Large intestine (tissue), 3 donors: ENCODE measurements at regions not wholly inside any gene's neighbourhood (a gene's known extent, or its start where the extent isn't known, plus 50 kb on each side); places are given as distances from the start of the nearest gene placed in this dataset.
A peak's percentile ranks its signal among the peaks of the same experiment; 100 is the strongest.
"Not testable (repeated sequence)": the region's sequence is repeated elsewhere in the genome, so short reads cannot be mapped to it uniquely, and the experiment has no call there.

Experiments
- DNase-seq, 2 donors: peaks; one replicate each; pipeline versions ENCODE4 v3.0.0 to v3.0.0-alpha.2; 2013
- H3K27ac ChIP-seq: one replicate; pipeline ENCODE4 v1.5.1; 2013; ENCODE audit warnings: low read length
- H3K27me3 ChIP-seq: 2 replicates; pipeline ENCODE4 v1.6.1; 2013; ENCODE audit warnings: low read length; ENCODE audit not compliant: control insufficient read depth, insufficient read depth
- H3K36me3 ChIP-seq: 2 replicates; pipeline ENCODE4 v1.6.1; 2013; ENCODE audit warnings: low read length; ENCODE audit not compliant: control insufficient read depth, insufficient read depth
- H3K4me1 ChIP-seq: one replicate; pipeline ENCODE4 v1.6.1; 2013; ENCODE audit warnings: low read length; ENCODE audit not compliant: control insufficient read depth, insufficient read depth
- H3K4me3 ChIP-seq: one replicate; pipeline ENCODE4 v1.5.1; 2013; ENCODE audit warnings: low read length
- H3K9me3 ChIP-seq: one replicate; pipeline ENCODE4 v1.6.1; 2013; ENCODE audit warnings: mild to moderate bottlenecking, low read depth, low read length, moderate library complexity; ENCODE audit not compliant: control insufficient read depth
- WGBS: methylation state at CpG from one replicate; pipeline ENCODE4 v1.1.5; 2013; ENCODE audit warnings: low lambda C conversion rate; ENCODE audit not compliant: insufficient coverage; 5-methylcytosine and 5-hydroxymethylcytosine counted together

DNA sequence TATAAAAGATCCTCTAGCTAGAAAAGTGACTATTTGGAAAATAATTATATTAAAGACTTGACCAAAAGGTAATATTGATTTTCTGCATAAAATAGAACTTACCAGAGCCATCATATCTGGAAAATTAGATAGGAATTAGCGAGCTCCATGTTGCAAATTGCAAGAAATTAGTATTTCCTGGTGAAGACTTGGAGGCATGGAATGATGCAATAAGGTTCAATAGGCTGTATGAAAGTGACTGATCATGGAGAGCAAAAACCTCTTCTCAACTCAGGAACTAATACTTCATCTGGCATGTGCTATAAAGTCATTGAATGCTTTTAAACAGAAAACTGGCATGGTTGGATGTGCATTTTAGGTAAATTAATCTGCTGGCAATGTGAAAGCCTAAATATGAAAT, 66.3 kb upstream of the UFM1 start:
- H3K4me3 ChIP-seq, result no peak overlapping the region
- no peak for DNase-seq
- no peaks in the 10 kb centered on the region for H3K36me3 ChIP-seq
- no peaks in the 10 kb centered on the region for H3K27me3 ChIP-seq
- H3K4me1 ChIP-seq, result no peaks in the 10 kb centered on the region
- no peak overlapping the region for H3K27ac ChIP-seq
- WGBS, result 80% methylated on average over 1 of the region's 1 CpG
- H3K9me3 ChIP-seq, result no peaks in the 10 kb centered on the region

- H3K4me1 ChIP-seq, result no peaks in the 10 kb centered on the region
- H3K27ac ChIP-seq, result no peak overlapping the region
- peak in 1 of 2 donors; percentile 2 for DNase-seq
- WGBS, result no CpG with 5 or more reads among the region's 2 CpGs
- H3K36me3 ChIP-seq, result no peaks in the 10 kb centered on the region
- no peaks in the 10 kb centered on the region for H3K27me3 ChIP-seq
- no peaks in the 10 kb centered on the region for H3K9me3 ChIP-seq
- no peak overlapping the region for H3K4me3 ChIP-seq
These were observed 84.5 kb upstream of the UFM1 start for GRCh38 chr13:38265132-38265497.

DNA sequence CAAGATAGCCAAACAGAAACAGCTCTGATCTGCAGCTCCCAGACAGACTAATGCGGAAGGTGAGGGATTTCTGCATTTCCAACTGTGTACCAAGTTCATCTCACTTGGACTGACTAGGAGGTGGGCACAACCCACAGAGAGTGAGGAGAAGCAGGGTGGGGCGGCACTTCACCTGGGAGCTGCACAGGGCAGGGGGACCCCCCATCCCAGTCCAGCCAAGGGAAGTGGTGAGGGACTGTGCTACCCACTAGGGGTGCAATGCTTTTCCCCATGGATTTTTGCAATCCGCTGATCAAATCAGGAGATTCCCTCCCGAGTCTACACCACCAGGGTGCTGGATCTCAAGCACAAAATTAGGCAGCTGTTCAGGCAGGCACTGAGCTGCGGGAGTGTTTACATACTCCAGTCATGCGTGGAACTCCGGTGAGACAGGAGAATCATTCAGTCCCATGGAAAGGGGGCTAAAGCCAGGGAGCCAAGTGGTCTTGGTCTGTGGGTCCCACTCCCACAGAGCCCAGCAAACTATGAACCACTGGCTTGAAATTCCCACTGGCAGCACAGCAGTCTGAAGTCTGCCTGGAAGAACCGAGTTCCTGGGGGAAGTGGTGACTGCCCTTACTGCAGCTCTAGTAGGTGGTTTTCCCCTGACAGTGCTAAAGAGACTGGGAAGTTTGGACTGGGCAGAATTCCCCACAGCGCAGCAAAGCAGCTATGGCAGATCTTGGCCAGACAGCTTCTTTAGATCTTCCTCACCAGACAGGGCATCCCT, 85.1 kb upstream of the UFM1 start:
- no CpG with 5 or more reads among the region's 9 CpGs for WGBS
- H3K9me3 ChIP-seq, result no peaks in the 10 kb centered on the region

DNA sequence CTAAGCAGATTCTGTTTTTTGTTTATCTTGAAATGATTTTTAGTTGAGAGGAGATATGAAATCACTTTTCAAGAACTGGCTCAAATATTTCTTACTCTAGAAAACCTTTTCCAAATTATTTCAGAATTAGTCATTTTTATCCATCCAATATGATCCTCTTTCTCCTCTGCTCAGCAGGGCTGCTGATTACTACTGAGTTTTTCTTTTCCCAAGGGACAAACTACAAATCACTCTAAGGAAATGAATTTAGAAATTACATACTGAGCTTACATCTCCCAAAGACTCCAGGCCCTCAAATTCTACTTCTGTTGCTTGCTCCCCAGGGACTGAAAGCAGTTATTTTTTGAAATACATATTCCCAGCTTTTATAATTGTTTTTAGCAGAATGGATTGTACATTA, 87.4 kb upstream of the UFM1 start:
- Histone ChIP-seq H3K4me3 (no peak overlapping the region), H3K9me3 (no peaks in the 10 kb centered on the region), H3K27me3 (no peaks in the 10 kb centered on the region), H3K36me3 (no peaks in the 10 kb centered on the region), H3K27ac (no peak overlapping the region), H3K4me1 (no peaks in the 10 kb centered on the region)
- no peak for DNase-seq

More for the DNA sequence above, 85.1 kb upstream of the UFM1 start:
- Histone ChIP-seq H3K27me3 (no peaks in the 10 kb centered on the region), H3K36me3 (no peaks in the 10 kb centered on the region), H3K4me3 (no peak overlapping the region), H3K4me1 (no peaks in the 10 kb centered on the region), H3K27ac (no peak overlapping the region)
- DNase-seq, result no peak

- no peak overlapping the region for H3K4me3 ChIP-seq
- DNase-seq, result no peak
- no peak overlapping the region for H3K27ac ChIP-seq
- no peaks in the 10 kb centered on the region for H3K9me3 ChIP-seq
- no peaks in the 10 kb centered on the region for H3K4me1 ChIP-seq
- no peaks in the 10 kb centered on the region for H3K27me3 ChIP-seq
- no peaks in the 10 kb centered on the region for H3K36me3 ChIP-seq
These were observed 94.1 kb upstream of the UFM1 start for GRCh38 chr13:38255600-38255999.

GRCh38 chr13:38239874-38240273, 109.8 kb upstream of the UFM1 start:
- Histone ChIP-seq H3K27ac (no peak overlapping the region), H3K27me3 (no peaks in the 10 kb centered on the region), H3K4me3 (no peak overlapping the region)

DNA sequence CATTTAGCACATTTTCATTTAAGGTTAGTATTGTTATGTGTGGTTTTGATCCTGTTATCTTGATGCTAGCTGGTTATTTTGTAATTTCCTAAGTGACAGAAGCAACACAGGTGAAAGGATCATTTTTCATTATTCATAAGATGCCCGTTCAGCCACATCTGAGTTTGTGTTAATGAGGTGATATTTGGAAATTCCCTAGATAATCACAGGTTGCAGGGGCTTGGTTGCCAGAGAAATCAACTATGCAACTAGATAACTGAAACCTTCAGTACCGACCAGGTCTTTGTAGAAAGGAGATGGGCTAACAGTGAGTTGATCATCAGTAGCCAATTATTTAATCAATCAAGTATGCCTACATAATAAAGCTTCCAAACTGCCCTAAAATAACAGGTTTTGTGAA, 121.3 kb upstream of the UFM1 start:
- no peak for DNase-seq
- Histone ChIP-seq H3K27me3 (no peaks in the 10 kb centered on the region), H3K4me3 (no peak overlapping the region), H3K36me3 (no peaks in the 10 kb centered on the region), H3K4me1 (no peaks in the 10 kb centered on the region), H3K27ac (no peak overlapping the region), H3K9me3 (no peaks in the 10 kb centered on the region)
- no CpG with 5 or more reads among the region's 2 CpGs for WGBS

More at GRCh38 chr13:38239874-38240273, 109.8 kb upstream of the UFM1 start:
- DNase-seq, result no peak
- Histone ChIP-seq H3K4me1 (no peaks in the 10 kb centered on the region), H3K9me3 (no peaks in the 10 kb centered on the region), H3K36me3 (no peaks in the 10 kb centered on the region)

GRCh38 chr13:38226496-38226895, 123.2 kb upstream of the UFM1 start:
- no peak overlapping the region for H3K4me3 ChIP-seq
- no peak for DNase-seq
- no peaks in the 10 kb centered on the region for H3K36me3 ChIP-seq
- no peak overlapping the region for H3K27ac ChIP-seq
- no peaks in the 10 kb centered on the region for H3K4me1 ChIP-seq
- no peaks in the 10 kb centered on the region for H3K27me3 ChIP-seq
- H3K9me3 ChIP-seq, result no peaks in the 10 kb centered on the region

DNA sequence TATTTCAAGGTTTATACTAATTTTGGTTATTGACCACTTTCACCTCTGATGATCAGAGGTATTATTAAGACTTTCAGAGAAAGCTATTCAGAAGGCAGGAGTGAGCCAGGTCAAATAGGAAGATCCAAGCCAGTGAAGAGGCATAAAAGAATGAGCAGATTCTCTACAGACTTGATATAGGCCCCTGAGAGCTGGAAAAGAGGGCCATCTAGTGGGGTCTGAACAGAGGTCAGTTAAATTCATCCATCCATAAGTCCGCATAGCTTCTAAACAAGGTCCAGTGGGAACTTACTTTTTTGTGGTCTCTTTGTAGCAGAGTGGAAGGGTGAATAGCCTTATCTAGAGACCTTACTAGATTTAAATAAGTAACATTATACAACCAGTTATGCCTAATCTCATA, 126.6 kb upstream of the UFM1 start:
- Histone ChIP-seq H3K27ac (no peak overlapping the region), H3K4me1 (no peaks in the 10 kb centered on the region), H3K27me3 (no peaks in the 10 kb centered on the region), H3K9me3 (no peaks in the 10 kb centered on the region), H3K36me3 (no peaks in the 10 kb centered on the region), H3K4me3 (no peak overlapping the region)
- WGBS, result no CpG with 5 or more reads among the region's 1 CpG
- no peak for DNase-seq

GRCh38 chr13:38221120-38221519, 128.5 kb upstream of the UFM1 start:
- not testable (repeated sequence) for H3K9me3 ChIP-seq, H3K27me3 ChIP-seq, DNase-seq, H3K4me3 ChIP-seq, H3K27ac ChIP-seq, H3K36me3 ChIP-seq, H3K4me1 ChIP-seq
- WGBS, result no CpG with 5 or more reads among the region's 1 CpG

- H3K9me3 ChIP-seq, result peaks cover 3% of the 10 kb centered on the region
- no peaks in the 10 kb centered on the region for H3K36me3 ChIP-seq
- DNase-seq, result no peak
- no peak overlapping the region for H3K4me3 ChIP-seq
- H3K27ac ChIP-seq, result no peak overlapping the region
- H3K27me3 ChIP-seq, result no peaks in the 10 kb centered on the region
- no peaks in the 10 kb centered on the region for H3K4me1 ChIP-seq
- 77% methylated on average over 1 of the region's 2 CpGs for WGBS
These were observed 133.5 kb upstream of the UFM1 start for GRCh38 chr13:38216181-38216580.
